ENCODE measurements at regions not wholly inside any gene's neighbourhood (a gene's known extent, or its start where the extent isn't known, plus 50 kb on each side); places are given as distances from the start of the nearest gene placed in this dataset.
"Not testable (repeated sequence)": the region's sequence is repeated elsewhere in the genome, so short reads cannot be mapped to it uniquely, and the experiment has no call there.

DNA sequence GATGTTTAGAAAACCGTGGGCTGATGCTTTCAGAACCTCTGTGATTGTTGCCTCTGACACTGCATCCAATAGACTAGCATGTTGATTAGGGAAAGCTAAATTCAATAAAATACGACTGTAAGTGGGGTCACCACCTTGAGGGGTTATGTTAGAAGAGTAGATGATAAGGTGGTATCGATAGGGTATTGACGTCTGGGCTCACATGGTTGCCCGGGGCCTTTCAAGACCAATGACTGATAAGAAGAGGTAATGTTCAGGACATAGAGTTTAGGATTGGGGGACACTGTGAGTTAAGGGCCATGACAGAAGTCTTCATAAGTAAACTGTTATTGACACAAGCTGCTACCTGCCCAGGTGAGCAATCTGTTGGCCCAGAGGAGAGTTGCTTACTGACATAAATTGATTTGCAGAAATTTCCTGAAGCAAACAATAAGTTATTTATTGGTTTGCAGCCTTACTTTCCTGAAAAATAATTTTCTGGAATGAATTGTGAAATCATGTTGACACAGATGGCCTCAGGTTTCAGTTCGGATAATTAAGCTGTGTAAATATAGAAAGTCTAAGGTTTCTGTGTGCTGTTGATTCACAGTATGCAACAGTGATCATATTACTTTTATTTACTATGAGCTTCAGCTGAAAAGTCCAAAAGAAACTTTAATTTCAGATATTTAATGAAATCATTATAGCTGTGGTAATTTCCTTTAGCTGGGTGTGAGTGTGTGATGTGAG lies 289.9 kb upstream of the PRSS16 start:
- not testable (repeated sequence) for FAIRE-seq

DNA sequence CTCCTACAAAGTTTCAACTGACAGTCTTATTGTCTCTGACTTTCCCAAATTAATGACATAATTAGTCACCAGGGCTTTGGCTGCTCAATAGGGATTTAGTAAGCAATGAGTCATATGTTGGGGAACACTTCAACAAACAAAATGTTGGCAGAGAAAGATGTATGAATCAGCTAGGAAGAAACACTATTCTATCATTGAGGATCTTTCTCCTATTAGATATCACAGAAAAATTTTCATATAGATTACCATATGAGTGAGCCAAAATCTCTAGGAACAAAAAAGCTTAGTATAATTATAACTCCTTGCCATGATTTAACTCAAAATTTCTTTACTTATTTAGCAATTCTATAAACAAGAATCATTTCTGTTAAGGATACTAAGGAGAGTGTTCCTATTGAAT lies 286.3 kb upstream of the PRSS16 start:
- not testable (repeated sequence) for FAIRE-seq

DNA sequence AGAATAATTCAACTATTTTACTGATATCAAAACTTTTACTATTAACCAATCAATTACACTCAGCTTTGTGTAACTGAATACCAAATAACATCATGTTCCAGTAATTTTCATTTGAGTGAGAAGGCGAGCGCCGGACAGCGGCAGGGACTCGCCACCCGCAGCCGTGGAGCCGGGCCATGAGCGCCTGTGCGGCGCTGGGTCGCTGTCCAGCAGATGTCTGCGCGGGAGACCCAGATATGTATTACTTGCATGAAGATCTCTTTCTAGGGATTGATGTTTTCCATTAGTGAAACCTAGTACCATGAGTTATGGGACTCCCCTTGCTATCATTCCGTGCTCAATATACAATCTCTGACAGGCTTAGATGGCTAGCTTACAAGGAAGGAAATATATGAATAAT lies 245.1 kb upstream of the PRSS16 start:
- no peak for FAIRE-seq

DNA sequence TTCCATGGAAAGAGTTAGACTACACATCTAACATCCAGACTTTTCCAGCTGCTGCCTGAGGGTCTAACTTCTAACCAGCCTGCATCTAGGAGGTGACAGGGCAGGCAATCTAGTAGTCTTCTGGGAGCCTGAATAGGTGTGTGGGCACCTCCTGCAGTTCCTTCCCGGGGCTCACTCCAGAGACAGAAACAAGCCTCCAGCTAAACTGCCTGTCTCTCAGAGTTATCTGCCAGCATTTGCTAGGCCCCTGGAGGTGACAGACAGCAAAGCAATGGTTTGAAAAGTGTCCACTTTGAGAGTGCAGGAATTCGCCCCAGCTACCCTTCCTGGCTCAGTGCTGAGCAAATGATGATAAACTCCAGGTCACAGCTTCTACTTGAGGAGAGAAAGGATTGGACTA lies 240.5 kb upstream of the PRSS16 start:
- FAIRE-seq = no peak

DNA sequence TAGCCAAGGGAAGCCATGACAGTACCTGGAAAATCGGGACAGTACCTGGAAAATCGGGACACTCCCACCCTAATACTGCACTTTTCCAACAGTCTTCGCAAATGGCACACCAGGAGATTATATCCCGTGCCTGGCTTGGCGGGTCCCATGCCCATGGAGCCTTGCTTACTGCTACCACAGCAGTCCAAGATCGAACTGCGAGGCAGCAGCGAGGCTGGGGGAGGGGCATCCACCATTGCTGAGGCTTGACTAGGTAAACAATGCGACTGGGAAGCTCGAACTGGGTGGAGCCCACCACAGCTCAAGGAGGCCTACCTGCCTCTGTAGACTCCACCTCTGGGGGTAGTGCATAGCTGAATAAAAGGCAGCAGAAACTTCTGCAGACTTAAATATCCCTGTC lies 238.9 kb upstream of the PRSS16 start:
- not testable (repeated sequence) for FAIRE-seq

DNA sequence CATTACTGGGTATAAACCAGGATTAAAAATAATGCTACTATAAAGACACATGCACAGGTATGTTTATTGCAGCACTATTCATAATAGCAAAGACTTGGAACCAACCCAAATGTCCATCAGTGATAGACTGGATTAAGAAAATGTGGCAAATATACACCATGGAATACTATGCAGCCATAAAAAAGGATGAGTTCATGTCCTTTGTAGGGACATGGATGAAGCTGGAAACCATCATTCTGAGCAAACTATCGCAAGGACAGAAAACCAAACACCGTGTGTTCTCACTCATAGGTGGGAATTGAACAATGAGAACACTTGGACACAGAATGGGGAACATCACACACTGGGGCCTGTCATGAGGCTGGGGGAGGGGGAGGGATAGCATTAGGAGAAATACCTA lies 233.4 kb upstream of the PRSS16 start:
- FAIRE-seq = not testable (repeated sequence)

DNA sequence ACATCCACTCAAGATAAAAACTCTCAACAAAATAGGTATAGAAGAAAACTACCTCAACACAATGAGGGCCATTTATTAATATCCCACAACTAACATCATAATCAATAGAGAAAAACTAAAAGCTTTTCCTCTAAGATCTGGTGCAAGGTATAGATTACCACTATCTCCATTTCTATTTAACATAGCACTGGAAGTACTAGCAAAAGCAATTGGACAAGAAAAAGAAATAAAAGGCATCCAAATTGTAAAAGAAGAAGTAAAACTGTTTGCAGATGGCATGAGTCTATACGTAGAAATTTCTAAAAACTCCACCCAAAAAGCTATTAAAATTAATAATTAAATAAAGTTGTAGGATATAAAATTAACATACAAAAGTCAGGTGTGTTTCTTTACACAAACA lies 230.8 kb upstream of the PRSS16 start:
- FAIRE-seq = no peak

DNA sequence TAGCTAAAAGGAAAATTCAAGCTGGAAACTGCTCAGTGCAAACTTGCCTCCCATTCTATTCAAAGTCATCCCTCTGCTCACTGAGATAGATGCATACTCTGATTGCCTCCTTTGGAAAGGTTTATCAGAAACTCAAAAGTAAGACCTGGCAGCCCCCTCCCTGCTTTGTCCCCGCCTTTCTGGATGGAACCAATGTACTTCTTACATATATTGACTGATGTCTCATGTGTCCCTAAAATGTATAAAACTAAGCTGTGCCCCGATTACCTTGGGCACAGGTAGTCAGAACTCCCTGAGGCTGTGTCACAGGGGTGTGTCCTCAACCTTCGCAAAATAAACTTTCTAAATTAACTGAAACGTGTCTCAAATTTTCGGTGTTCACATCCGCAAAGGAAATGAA lies 229.1 kb upstream of the PRSS16 start:
- FAIRE-seq = not testable (repeated sequence)

DNA sequence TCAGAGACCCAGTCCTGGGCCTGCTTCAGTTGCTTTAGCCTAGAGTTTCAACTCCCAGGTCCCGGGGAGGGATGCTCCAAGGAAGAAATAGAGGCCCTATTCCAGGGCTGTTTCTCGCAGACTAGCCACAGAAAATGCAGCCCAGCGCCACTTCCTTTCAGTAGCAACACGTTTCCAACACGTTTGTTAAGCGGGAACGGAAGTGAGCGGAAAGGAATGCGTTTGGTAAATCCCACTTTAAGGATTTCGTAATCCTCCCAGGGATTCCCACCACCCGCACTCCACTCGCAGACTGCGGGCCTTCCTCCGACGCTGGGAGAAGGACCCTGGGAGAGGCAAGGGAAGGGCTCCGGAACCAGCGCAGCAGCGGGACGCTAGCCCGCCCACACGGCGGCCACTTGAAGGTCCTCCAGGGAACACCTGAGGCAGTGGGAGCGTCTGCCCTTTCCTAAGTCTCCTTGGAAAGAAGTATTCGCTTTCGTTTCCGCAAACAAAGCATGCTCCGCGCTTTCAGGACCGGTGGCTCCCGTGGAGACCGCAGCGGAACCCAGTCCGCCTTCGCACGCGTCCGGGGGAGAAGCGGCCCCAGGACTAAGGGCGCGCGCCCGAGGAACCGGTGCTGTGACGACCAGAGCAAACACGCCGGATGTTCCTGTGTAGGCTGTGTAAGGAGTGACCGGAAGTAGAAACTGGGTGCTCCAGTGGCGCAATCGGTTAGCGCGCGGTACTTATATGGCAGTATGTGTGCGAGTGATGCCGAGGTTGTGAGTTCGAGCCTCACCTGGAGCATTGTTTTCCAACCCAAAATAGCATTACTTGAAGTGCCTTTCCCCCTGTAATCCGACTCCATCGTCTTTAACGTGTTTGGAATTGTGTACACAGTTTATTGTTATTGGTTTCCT lies 227.6 kb upstream of the PRSS16 start:
- FAIRE-seq = peak; percentile 65

DNA sequence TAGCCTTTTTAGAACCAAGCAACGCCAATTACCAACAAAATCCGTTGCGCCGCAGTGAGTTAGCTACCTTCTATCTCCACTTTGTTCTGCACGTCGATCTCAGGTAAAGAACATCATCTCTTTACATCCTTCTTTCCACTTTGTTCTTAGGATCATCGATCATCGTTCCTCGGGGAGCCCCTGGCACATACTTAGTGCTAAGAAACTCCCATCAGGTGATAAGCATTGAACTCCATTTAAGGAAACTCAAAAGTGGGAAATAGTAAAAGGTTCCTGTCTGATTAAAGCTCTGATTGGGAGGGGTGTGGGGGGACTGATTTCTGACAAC lies 227.0 kb upstream of the PRSS16 start:
- FAIRE-seq = no peak

DNA sequence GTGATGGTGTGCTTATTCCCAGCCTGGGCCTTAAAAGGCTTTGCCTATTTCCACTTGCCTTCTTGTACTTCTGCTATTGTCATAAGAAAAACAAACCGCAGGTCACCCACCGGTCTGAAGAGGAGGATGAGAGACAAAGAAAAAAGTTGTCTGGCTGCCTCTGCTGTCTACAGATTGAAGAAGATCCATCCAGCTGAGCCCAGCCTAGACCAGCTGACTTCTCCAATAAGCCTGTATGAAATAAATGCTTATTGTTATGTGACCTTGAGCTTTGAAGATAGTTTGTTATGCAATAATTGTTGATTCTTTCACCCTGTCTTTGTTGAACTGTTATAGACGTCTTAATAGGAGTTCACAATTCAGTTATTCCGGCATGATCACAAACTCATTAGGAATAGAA lies 223.8 kb upstream of the PRSS16 start:
- FAIRE-seq = no peak

DNA sequence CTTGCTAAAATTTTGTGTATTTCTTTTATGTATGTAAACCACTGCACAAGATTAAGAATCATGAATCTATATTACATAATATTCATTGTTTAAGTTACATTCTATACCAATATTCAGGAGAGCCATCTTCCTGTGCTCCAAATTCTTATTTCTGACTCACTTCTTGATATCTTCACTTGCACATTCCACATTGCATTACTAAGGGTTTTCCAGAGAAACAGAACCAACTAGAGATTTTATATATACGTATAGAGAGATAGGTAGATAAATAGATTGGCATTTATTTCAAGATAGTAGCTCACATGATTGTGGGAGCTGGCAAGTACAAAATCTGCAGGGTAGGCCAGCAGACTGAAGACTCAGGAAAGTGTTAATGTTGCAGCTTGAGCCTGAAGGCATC lies 222.2 kb upstream of the PRSS16 start:
- no peak for FAIRE-seq

DNA sequence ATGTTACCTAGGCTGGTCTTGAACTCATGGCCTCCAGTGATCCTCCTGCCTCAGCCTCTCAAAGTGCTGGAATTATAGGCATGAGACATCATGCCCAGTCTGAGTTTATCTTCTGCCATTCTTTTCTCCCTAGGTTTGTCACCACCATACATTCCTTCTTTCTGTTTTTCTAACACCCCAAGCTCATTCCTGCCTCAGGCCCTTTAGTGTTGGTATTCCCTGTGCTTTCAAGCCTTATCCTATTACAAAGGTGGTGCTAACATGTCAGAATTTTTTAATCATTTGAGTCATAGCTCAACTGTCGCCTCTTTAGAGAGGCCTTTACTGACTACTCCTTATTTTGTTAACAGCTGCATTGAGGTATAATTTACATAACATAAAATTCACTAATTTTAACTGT lies 221.1 kb upstream of the PRSS16 start:
- no peak for FAIRE-seq

DNA sequence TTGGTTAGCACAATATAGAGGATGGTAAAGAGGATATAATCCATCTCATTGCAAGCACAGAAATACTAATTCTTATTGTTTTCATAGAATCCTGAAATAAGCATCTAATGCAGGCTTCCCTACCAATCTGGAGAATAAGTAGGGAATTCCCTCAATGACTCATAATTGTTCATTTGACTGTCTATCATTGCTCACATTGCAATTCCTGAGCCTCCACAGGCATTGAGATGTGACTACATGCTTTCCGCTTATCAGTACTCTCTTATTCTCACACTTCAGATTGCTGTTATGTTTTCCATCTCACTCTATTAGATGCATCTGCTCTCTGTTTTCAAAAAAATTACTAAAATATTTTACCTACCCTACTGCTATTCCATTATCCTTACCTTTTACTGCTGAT lies 216.2 kb upstream of the PRSS16 start:
- FAIRE-seq = no peak

DNA sequence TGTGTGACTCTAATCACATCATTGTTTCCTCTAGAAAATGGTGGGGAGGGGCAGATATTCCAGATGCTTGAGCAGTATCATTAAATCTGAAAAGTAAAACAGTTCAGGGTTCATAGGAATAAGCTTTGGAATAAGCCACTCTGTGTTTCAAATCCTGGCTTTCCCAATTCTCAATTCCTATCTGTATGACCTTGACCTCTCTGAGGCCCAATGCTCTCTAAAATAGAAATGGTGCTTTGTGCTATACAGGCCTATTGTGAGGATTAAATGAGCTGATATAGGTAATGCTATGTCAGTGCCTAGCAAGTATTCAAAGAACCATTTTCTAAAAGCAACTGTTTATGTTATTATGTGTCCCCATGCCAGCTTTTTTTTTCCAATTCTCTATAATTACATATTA lies 209.0 kb upstream of the PRSS16 start:
- no peak for FAIRE-seq

DNA sequence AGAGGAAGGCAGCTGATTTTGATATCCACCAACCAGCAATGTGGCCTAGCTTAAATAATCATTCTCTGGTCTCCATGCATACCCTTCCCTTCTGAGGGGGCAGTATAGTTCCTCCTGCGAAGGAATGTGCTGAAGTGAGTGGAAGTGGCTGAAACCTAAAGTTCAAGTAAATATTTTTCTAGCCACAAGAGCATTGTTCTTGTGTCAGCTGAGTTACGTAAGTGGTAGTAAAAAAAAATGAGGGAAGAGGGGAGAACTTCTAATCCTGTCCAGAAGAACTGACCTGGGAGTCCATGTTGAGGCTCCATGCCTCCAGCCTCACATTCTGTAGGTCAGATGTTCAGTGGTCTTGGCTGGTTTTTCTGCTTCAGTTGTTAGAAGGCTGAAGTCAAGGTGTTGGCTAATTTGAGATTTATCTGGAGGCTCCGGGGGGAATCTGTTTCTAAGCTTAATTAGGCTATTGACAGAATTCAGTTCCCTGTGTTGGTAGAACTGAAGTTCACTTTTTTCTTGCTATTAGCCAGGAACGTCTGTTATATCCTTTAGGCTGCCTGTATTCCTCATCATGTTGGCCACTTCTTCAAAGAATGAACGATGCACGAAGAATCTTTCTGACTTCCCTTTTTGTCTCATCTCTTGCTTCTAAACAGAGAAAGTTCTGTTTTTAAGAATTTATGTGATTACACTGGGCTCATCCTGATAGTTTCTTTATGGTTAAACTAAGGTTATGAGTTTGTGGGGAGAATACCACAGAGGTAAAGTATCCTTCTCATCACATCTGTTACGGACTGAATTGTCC lies 207.1 kb upstream of the PRSS16 start:
- no peak for FAIRE-seq

DNA sequence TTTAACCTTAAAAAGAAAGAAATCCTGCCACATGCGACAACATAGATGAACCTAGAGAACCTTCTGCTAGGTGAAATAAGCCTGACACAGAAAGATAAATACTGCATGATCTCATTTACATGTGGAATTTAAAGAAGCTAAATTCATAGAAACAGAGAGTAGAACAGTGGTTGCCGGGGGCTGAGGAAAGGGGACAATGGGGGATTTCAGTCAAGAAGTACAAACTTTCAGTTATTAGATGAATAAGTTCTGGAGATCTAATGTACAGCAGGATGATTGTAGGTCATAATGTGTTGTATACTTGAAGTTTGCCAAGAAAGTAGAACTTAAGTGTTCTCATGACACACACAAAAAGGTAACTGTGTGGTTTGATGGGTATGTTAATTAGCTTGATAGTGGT lies 204.3 kb upstream of the PRSS16 start:
- FAIRE-seq = no peak

DNA sequence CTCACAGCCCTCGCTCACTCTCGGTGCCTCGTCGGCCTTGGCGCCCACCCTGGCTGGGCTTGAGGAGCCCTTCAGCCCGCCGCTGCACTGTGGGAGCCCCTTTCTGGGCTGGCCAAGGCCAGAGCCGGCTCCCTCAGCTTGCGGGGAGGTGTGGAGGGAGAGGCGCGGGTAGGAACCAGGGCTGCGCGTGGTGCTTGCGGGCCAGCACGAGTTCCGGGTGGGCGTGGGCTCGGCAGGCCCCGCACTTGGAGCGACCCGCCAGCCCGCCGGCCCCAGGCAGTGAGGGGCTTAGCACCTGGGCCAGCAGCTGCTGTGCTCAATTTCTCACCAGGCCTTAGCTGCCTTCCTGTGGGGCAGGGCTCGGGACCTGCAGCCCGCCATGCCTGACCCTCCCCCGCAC lies 202.4 kb upstream of the PRSS16 start:
- FAIRE-seq = not testable (repeated sequence)

DNA sequence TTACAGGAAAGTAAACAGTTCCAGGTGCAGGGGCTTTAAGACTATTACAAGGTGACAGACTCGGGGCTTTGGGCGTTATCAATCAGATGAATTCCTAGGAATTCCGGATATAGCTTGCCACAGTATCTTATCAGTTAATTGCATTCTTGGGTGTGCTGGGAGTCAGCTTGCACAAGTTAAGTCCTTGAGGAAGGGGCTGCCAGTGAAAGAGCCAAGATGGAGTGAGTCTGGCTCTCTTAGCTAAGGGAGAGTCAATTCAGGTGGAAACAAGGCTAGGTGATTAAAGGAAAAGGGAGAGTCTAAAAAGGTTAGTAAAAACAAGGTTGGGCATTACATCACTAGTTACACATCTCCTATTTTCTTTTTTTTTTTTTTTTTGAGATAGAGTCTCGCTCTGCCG lies 199.8 kb upstream of the PRSS16 start:
- not testable (repeated sequence) for FAIRE-seq

DNA sequence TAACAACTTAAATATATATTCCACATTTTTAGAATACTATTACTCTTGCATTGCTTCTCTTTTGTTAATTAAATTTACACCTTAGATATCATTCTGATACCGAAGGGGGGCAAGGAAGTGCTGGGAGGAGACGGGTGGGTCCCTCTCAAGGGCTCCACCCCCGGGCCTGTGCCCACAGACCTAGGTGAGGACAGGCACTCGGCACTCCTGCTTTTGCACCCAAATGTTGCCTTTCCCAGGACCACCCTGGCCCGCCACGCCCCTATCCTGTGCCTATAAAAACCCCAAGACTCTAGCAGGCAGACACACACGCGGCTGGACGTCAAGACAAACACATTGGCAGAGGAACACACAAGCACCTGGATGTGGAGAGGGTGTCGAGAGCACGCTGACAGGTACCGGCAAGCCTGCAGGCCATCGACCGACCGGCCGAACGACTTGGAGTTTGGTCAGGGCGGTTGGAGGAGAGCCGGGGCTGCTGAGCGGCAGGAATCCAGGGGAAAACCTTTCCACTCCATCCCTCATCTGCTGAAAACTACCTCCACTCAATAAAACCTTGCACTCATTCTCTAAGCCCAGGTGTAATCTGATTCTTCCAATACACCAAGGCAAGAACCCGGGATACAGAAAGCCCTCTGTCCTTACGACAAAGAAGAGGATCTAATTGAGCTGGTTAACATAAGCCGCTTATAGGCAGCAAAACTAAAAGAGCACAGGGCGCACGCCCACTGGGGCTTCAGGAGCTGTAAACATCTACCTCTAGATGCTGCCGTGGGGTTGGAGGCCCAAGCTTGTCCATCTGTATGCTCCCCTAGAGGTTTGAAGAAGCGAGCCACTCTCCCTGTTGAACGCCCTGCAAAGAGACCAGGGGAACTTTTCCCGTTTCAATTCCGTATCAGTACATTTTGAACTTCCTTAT lies 197.4 kb upstream of the PRSS16 start:
- no peak for FAIRE-seq

DNA sequence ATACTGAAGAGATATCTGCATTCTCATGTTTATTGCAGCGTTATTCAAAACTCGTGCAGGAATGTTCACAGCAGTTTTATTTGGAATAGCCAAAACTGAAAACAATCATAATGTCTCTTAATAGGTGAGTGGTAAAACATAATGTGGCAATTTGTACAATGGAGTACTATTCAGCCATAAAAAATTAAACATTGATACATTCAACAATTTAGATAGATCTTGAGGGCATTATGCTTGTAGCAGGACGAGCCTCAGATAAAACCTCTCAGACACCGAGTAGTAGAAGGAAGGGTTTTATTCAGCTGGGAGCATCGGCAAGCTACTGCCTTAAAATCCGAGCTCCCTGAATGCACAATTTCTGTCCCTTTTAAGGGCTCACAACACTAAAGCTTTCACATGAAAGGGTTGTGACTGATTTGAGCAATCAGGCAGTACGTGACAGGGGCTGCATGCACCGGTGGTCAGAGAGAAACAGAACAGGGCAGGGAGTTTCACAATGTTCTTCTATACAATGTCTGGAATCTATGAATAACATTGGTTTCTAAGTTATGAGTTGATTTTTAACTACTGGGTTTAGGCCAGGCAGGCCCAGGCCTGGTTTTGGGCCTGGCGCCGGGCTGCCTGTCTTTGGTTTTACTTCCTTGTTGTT lies 195.3 kb upstream of the PRSS16 start:
- not testable (repeated sequence) for FAIRE-seq

DNA sequence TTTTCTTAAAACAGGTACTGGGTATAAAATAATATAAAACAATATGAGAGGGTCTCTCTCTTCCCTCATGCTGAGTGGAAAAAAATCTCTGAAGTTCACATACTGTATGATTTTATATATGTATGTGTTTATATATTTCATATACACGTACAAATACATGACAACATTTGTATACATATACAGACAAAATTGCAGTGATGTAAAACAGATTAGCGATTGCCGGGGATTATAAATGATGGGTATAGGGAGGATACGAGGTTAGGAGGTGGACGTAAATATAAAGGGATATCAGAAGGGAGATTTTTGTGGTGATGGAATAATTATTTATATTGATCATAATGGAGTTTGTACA lies 194.8 kb upstream of the PRSS16 start:
- no peak for FAIRE-seq
